NCI-H128 (cell line): ENCODE measurements at regions not wholly inside any gene's neighbourhood (a gene's known extent, or its start where the extent isn't known, plus 50 kb on each side); places are given as distances from the start of the nearest gene placed in this dataset.
"Not testable (repeated sequence)": the region's sequence is repeated elsewhere in the genome, so short reads cannot be mapped to it uniquely, and the experiment has no call there.

Experiments used
- DNase-seq: peaks from one replicate; lab custom pipeline; 2025; ENCODE audit not compliant: unreplicated experiment; lab: John Stamatoyannopoulos, UW

DNA sequence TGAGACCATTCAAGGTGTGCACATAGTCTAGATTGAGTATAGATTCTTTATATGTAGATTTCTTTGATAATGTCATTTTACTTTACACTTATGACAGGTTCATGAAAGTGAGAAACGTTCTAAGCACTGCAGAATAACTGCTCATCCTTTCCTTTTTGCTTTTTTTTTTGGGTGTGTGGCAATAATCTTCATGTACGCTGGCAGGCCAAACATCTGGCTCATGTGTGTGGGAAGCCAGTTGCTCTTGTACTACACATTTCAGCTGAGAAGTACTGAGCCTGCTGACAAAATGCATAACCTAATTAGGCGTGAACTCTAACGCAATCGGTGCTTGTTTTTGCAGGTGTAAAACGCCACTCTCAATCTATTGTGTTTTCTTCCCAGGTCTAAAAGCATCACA, 350.8 kb upstream of the KAZN start:
- DNase-seq: no peak

DNA sequence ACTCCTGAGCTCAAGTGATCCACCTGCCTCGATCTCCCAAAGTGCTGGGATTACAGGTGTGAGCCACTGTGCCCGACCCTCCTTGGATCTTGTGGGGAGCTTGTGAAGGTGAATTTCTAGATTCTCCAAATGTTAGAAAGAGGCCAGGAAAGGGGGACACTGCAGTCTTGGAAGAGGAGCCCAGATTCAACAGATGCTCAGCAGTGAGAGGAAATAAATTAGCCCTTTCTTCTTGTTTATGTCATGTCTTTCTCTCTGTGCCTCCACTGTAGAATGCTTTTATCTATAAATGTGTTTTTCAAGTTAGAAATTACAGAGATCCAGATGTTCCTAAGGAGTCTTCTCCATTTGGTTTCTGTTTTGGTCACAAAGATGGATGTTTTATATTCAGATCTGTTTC, 346.6 kb upstream of the KAZN start:
- DNase-seq: no peak

- no peak for DNase-seq
Measured at GRCh38 chr1:14253676-14254075, 344.8 kb upstream of the KAZN start.

- DNase-seq: no peak
Measured at GRCh38 chr1:14254251-14254650, 344.2 kb upstream of the KAZN start.

GRCh38 chr1:14255233-14255632, 343.3 kb upstream of the KAZN start:
- DNase-seq: no peak

DNA sequence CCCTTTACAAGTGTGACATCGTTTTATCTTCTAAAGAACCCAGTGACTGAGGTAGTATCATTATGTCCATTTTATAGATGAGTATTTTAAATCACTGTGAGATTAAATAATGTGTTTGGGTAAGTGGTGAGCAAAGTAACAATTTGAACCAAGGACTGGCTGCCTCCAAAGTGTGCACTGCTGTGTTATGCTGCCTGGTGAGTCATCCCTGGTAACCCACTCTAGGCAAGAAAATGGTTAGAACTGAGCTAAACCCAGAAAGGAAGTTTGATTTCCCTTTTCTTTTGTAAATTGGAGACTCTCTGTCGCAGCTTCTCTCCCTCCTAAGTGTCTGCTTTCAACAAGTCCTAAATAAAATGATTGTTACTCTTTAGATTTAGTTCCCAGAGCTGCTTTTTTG, 342.8 kb upstream of the KAZN start:
- no peak for DNase-seq

DNA sequence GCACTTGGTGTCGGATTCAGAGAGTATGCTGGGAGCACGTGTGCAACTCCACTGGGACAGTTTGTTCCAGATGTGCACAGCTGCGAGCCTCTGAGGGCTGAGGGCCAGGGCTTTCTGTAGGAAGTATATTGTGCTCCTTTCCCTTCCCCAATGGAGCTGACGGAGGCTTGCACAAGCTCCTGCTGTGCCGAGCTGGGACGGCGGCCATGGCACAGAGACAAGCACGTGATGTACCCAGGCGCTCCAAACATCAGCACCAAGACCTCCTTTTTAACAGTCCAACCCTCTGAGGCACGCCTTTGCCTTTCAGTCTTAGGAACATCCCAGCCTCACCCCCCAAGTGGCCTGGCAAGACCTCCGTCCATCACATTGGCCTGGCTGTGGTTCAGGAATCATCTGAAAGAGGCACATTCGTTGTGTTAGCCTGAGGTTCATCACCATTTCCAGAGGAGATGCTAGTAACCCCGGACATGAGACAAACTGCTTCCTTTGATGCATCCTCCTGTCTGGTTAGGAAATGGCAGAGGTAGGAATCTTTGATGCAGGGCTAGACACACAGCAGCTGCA, 339.2 kb upstream of the KAZN start:
- no peak for DNase-seq

- no peak for DNase-seq
Measured at GRCh38 chr1:14260480-14260879, 338.0 kb upstream of the KAZN start.

DNA sequence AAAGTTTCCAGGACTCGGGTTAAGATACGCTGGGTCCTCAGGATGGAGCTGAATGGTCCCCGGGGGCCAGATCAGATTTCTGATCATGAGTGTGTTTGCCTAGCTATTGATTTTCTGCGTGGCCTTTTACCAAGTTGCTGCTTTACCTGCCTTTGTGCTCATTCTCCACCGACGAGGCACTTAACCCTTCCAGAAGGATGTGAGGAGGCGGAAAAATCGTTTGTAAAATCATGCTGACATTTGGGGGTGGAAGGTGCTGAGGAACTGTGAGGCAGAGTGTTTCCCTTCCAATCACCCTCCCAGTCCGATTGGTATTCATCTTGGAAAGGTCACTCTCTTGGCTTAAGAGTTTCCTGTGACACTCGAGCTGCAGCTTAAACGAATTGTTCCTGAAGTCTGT, 337.1 kb upstream of the KAZN start:
- DNase-seq: no peak

DNA sequence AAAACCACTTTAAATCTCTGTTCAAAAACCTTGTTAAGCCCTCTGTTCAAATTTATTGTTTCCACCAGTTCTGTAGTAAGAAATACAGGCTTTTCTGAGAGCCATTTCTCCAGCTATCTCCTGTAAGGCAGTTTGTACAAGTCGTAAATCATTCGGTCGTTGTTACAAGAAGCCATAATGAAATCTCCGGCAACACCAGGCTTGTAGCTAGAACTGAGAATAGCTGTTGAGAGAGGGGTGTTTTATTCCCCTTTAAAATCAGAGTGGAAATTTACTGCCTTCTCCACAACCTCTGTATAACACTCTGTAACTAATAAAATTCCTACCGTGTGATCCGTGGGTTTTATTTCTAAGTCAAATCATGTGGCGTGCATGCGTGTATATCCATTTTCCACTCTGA, 335.8 kb upstream of the KAZN start:
- no peak for DNase-seq

DNA sequence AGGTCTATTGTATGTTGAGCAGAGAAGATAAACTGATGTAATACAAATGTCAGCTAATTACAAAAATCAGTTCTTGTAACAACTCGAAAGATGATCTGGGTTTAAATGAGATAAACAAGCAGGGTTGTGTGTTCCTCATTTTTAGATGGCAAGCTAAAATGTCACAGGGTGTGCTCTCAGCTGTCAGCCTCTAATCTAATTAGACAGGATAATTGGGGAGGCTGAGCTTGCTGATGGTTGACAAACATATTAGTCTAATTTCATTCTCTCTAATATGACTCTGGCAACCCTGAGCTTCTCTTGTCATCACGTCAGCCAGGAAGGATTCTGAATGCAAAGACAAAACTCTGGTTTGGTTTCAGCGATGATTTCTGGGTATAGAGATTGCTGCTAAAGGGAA, 335.3 kb upstream of the KAZN start:
- no peak for DNase-seq

- DNase-seq: no peak
Measured at GRCh38 chr1:14263671-14264070, 334.8 kb upstream of the KAZN start.

GRCh38 chr1:14265495-14265894, 333.0 kb upstream of the KAZN start:
- DNase-seq: no peak

DNA sequence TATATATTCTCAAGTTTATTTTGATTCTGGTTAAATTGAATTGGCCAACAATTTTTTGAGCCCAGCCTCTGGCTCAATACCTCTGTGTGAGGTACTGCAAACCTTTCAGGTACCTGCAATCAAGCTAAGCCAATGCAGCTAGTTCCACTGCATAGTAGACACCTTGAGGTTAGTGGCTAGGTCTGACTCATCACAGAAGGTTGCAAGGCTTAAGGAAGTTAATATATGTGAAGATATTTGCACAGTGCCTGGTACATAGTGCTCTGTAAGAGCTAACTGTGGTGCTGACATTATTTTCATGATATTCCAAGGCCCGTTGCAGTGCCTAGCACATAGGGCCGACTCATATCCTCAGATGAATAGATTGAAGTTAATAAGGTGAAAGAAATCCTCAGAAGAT, 330.5 kb upstream of the KAZN start:
- DNase-seq: no peak

DNA sequence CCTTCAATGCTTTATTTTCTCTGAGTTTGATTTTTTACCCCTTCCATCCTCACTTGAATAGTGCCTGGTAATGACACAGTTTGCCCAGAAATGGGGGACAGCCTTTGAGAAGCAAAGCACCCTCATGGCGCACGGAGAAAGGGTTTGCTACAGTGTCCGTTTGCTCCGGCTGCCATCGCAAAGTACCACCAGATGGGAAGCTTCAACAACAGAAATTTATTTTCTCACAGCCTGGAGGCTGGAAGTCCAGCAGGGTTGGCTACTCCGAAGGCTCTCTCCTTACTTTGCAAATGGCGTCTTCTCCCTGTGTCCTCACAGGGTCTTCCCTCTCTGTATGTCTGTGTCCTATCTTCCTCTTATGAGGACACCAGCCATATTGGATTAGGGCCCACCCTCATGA, 327.7 kb upstream of the KAZN start:
- DNase-seq: no peak

GRCh38 chr1:14273811-14274210, 324.7 kb upstream of the KAZN start:
- no peak for DNase-seq

- DNase-seq: not testable (repeated sequence)
Measured at GRCh38 chr1:14279891-14280290, 318.6 kb upstream of the KAZN start.

DNA sequence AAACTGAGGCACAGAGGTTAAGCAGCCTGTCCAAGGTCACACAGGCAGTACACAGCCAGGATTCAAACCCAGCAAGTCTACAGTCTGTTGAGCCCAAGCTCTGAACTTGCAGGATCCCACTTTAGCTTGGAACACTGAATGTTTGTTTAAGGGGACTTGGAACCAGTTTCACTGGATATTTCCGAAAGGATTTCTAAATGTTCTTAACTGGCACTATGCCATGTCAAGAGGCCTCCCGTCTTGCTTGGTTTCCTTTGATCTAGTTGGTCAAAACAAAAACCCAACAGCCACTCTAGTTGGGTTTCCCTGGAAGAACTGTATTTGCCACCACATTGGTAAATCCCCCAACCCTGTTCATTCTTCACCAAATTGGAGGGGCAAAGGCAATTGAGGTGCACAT, 317.6 kb upstream of the KAZN start:
- no peak for DNase-seq

DNA sequence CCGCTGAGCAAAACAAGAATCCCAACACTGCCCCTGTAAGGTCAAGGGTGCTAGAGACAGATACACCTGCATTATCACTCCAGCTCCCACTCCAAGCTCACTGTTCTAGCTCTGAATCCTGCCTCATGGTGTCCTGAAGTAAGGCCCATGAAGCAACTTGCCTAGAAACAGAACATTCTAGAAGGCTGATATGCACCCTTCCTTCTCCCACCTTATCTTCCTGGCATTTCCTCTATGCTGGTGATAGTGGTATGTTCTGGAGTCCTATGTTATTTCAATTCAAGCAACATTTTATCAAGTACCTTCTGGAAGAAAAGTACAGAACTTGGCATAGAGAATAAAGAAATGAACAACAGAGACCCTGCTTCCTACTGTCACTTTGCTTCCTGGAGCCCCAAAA, 317.1 kb upstream of the KAZN start:
- no peak for DNase-seq

- DNase-seq: no peak
Measured at GRCh38 chr1:14282707-14283106, 315.8 kb upstream of the KAZN start.

DNA sequence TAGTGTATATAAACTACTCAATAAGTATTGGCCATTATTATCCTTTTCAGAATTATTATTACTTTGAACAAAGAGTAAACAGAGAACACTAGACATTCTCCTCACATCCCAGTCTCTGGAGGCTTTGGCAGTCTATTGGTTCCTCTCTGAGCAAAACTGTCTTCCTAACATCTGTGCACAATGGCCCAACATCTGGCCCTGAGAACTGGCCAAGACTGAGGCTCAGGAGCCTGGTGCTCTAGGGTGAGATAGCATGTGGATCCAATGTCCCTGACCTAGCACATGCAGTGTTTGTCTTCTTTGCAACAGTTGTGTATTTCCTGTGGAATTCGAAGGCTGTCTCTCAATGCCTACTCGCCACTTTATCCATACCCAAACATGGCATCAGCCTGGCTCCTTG, 313.2 kb upstream of the KAZN start:
- DNase-seq: no peak

GRCh38 chr1:14291182-14291581, 307.3 kb upstream of the KAZN start:
- not testable (repeated sequence) for DNase-seq

DNA sequence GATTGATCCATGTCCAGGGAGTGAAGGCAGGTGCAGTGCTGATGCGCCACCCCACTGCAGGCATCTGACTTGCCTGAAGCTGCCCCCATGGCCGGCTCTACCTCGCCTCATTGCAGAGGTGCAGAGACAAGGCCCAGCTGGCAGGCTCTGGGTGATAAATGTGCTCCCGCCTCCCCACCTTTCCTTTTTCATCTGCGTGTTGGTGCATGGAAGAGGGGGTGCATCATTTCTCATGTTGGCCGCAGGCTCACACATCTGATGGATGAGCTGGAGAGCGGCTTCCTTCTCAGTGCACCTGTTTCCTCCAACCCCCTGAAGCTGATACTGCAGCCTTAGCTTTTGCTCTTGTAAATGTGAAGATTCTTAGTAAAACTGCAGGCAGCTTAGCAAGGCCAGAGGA, 306.0 kb upstream of the KAZN start:
- DNase-seq: no peak

DNA sequence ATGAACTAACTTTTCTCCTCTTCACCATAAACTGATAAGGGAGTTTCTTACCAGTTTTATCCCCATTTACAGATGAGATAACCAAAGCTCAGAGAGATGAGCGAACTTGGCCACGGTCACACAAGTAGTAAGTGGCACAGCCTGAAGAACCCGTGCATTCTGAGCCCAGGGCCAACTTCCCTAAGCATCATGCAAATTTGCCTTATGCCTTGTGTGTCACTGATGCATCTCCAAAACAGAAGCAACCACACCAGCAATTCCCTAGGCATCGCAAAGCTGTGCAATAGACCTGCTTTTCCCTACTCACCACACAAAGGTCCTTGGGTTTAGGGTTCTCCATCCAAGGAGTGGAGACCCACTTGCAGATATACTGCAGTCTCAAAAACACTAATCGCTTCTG, 304.5 kb upstream of the KAZN start:
- no peak for DNase-seq
